GM12864 (cell line): ENCODE measurements at regions not wholly inside any gene's neighbourhood (a gene's known extent, or its start where the extent isn't known, plus 50 kb on each side); places are given as distances from the start of the nearest gene placed in this dataset.

Experiments used
- DNase-seq: peaks from one replicate; pipeline ENCODE4 v3.0.0-alpha.2; 2011; ENCODE audit warnings: low read depth
- H3K4me3 ChIP-seq: 2 replicates; pipeline ENCODE4 v1.5.1; 2011; ENCODE audit warnings: mild to moderate bottlenecking, low read depth, low read length, control low read depth
- TF ChIP-seq, protein P1 (sequence below): IDR thresholded peaks from 2 replicates; pipeline ENCODE4 v1.5.1; 2011; ENCODE audit warnings: low read depth, mild to moderate bottlenecking, moderate library complexity, low read length, control low read depth, inconsistent platforms; ENCODE audit errors: missing control alignments

GRCh38 chr7:56188823-56189346, 72.7 kb upstream of the NUPR2 start:
- H3K4me3 ChIP-seq, result no peak overlapping the region
- DNase-seq, result no peak
- TF ChIP-seq, protein P1, sequence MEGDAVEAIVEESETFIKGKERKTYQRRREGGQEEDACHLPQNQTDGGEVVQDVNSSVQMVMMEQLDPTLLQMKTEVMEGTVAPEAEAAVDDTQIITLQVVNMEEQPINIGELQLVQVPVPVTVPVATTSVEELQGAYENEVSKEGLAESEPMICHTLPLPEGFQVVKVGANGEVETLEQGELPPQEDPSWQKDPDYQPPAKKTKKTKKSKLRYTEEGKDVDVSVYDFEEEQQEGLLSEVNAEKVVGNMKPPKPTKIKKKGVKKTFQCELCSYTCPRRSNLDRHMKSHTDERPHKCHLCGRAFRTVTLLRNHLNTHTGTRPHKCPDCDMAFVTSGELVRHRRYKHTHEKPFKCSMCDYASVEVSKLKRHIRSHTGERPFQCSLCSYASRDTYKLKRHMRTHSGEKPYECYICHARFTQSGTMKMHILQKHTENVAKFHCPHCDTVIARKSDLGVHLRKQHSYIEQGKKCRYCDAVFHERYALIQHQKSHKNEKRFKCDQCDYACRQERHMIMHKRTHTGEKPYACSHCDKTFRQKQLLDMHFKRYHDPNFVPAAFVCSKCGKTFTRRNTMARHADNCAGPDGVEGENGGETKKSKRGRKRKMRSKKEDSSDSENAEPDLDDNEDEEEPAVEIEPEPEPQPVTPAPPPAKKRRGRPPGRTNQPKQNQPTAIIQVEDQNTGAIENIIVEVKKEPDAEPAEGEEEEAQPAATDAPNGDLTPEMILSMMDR, result no peak

DNA sequence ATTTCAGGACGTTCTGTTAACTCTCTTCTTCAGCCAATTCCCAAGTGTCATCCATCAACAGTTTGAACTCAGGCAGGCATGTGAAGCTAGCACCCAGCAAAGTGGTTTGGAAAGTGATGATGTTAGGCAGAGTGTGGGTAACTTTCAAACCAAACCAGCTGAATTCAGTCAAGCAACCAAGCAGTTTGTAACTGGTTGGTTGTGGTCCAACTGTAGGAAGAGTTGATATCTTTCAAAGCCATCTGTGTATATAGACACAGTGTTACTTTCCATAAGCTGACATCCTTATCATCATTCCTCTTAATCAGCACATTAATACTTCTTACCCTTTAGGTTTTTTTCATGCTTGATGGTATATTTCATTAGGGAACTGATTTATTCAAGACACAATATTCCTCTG, 72.2 kb upstream of the NUPR2 start:
- H3K4me3 ChIP-seq, result no peak overlapping the region
- TF ChIP-seq, protein P1, result no peak
- DNase-seq, result no peak

GRCh38 chr7:56181010-56181409, 64.8 kb upstream of the NUPR2 start:
- DNase-seq, result no peak
- no peak overlapping the region for H3K4me3 ChIP-seq
- TF ChIP-seq, protein P1, result no peak

GRCh38 chr7:56175771-56176170, 59.6 kb upstream of the NUPR2 start:
- TF ChIP-seq, protein P1, result no peak
- no peak overlapping the region for H3K4me3 ChIP-seq
- DNase-seq, result no peak

DNA sequence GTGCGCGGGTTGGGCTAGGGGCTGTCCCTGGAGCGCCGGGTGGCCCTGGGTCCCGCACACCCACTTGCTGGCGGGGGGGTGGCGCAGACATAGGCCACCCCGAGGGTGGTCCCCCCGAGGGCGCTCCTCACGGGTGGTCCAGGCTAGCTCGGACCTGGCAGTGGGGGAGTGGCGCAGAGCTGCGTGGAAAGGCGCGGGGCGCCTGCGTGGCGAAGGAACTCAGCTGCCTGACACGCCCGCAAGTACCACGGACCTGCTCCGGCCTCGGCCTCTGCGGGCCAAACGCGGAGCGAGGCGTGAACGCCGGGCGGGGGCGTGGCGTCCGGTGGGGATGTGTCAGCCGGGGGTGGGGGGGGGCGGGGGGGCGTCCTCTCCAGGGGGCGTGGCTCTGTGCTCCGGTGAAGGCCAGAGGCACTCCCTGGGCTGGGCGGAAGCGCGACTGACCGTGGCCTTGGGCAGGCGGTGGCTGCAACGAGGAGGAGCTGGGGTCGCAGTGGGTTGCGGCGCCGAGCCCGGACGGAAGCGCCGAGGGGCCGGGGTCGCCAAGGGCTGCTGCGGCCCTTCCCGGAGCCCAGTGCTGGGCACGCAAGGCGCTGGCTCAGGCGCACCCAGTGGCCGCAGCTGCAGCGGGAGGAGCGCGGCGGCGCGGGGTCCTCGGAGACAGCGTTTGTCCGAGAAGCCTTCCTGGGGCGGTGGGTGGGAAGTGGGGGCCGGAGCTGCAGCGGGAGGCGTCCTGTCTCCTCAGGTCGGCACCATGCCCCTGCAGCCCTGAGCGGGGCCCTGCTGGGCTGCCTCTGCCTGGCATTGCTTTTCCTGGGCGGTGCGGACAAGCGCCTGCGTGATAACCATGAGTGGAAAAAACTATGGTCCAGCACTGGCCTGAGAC, 58.9 kb upstream of the NUPR2 start:
- DNase-seq, result no peak
- H3K4me3 ChIP-seq, result no peak overlapping the region
- TF ChIP-seq, protein P1, result no peak

DNA sequence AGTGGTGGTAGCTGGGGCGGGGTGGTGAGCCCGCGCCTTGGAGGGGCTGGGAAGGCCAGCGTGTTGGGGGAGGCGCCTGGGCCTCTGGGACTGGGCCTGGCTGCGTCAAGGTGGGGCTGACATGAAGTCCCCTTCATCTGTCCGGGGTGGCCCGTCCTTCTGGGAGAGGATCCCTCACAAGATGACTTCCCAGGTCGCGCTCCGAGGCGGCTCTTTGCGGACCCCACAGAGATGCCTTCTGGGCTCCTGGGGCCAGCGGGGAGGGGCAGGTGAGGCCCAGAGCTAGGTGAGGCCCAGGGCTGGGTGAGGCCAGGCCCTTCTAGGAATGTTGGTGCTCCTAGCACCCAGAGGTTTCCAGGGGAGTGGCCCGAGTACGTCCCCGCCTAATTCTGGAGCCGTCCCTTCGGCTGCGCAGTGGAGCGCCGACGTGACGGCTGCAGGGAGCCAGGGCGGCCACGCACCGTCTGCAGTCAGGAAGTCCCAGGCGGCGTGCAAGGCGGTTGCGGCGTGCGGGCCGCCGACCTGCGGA, 58.2 kb upstream of the NUPR2 start:
- TF ChIP-seq, protein P1, result no peak
- no peak overlapping the region for H3K4me3 ChIP-seq
- DNase-seq, result no peak
